K562 (cell line): ENCODE measurements at regions not wholly inside any gene's neighbourhood (a gene's known extent, or its start where the extent isn't known, plus 50 kb on each side); places are given as distances from the start of the nearest gene placed in this dataset.

Source experiments
- CUX1 ChIP-seq: fragments of 200-800 bp; sonication (Bioruptor generic); IDR thresholded peaks from 2 replicates; pipeline ENCODE4 v1.6.1; 2016; ENCODE audit warnings: missing genetic modification characterization, missing compliant biosample characterization
- GABPB2 ChIP-seq: fragments of 250-450 bp; sonication (Bioruptor Pico); conservative IDR thresholded peaks from 2 replicates; pipeline ENCODE4 v1.5.1; 2021; ENCODE audit warnings: mild to moderate bottlenecking
- NR0B1 ChIP-seq: fragments of 450-650 bp; IDR thresholded peaks from one replicate; pipeline ENCODE4 v1.6.1; 2018; ENCODE audit warnings: mild to moderate bottlenecking, moderate library complexity; ENCODE audit not compliant: partially characterized antibody
- NR2C1 ChIP-seq, 2 experiments: fragments of 450-650 bp; IDR thresholded peaks; 2 replicates each; pipeline ENCODE4 v1.6.1; 2017; ENCODE audit warnings: mild to moderate bottlenecking in 2 of 2, antibody characterized with exemption in 1 of 2, inconsistent platforms in 1 of 2, missing compliant biosample characterization in 1 of 2, missing genetic modification characterization in 1 of 2
- POLR3G ChIP-seq: IDR thresholded peaks from 2 replicates; pipeline ENCODE4 v1.6.1; 2011; ENCODE audit not compliant: insufficient read length, insufficient replicate concordance; ENCODE audit errors: extremely low read depth
- STAG1 ChIP-seq: sonication (generic); formaldehyde crosslinking; IDR thresholded peaks from 2 replicates; pipeline ENCODE4 v1.5.0; 2020; ENCODE audit warnings: missing genetic modification reagents, borderline replicate concordance
- STAT6 ChIP-seq: sonication (generic); formaldehyde crosslinking; IDR thresholded peaks from 2 replicates; pipeline ENCODE4 v1.8.1; 2023; ENCODE audit warnings: mild to moderate bottlenecking, missing genetic modification reagents
- U2AF2 ChIP-seq: fragments of 200-400 bp; formaldehyde crosslinking; optimal IDR thresholded peaks from 2 replicates; pipeline ENCODE3; 2017; ENCODE audit warnings: low read depth, mild to moderate bottlenecking, low read length
- ZFPM2 ChIP-seq: fragments of 250-450 bp; sonication (Bioruptor Pico); IDR thresholded peaks from 2 replicates; pipeline ENCODE4 v1.5.1; 2022; ENCODE audit warnings: mild to moderate bottlenecking
- ZNF280A ChIP-seq: fragments of 450-650 bp; IDR thresholded peaks from 2 replicates; pipeline ENCODE4 v1.6.1; 2018; ENCODE audit warnings: mild to moderate bottlenecking, low read depth; ENCODE audit not compliant: partially characterized antibody
- TF ChIP-seq, protein P1 (sequence below): fragments of 150-350 bp; conservative IDR thresholded peaks from 2 replicates; pipeline ENCODE4 v1.6.1; 2014; ENCODE audit warnings: low read length
- TF ChIP-seq, protein P2 (sequence below): fragments of 450-650 bp; conservative IDR thresholded peaks from 2 replicates; pipeline ENCODE4 v1.6.1; 2016; ENCODE audit warnings: missing genetic modification characterization, low read depth, mild to moderate bottlenecking, missing compliant biosample characterization, moderate library complexity

DNA sequence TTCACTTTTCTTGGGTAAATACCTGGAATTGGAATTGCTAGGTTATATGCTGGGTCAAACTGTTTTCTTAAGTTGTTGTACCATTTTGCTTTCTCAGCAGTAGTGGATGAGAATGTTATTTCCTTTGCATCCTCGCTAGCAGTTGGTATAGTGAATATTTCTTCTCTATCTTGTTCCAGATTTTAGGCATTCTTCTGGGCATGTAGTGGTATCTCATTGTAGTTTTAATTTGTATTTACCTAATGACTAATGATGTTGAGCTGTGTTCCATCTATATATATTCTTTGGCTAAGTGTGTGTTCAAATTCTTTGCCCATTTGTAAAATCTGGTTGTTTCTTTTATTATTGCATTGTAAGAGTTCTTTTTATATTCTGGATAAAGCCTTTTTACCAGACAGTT is 333.3 kb downstream of the MAT2B start (continued):
- TF ChIP-seq, protein P1, sequence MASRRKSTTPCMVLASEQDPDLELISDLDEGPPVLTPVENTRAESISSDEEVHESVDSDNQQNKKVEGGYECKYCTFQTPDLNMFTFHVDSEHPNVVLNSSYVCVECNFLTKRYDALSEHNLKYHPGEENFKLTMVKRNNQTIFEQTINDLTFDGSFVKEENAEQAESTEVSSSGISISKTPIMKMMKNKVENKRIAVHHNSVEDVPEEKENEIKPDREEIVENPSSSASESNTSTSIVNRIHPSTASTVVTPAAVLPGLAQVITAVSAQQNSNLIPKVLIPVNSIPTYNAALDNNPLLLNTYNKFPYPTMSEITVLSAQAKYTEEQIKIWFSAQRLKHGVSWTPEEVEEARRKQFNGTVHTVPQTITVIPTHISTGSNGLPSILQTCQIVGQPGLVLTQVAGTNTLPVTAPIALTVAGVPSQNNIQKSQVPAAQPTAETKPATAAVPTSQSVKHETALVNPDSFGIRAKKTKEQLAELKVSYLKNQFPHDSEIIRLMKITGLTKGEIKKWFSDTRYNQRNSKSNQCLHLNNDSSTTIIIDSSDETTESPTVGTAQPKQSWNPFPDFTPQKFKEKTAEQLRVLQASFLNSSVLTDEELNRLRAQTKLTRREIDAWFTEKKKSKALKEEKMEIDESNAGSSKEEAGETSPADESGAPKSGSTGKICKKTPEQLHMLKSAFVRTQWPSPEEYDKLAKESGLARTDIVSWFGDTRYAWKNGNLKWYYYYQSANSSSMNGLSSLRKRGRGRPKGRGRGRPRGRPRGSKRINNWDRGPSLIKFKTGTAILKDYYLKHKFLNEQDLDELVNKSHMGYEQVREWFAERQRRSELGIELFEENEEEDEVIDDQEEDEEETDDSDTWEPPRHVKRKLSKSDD: no peak
- TF ChIP-seq POLR3G (no peak), ZNF280A (no peak), CUX1 (CRISPR knock-in tag) (no peak), NR2C1 (IDR thresholded peaks at IDR 0.05) (no peak), NR2C1 (tag; IDR thresholded peaks at IDR 0.05) (no peak), ZFPM2 (CRISPR knock-in tag) (no peak), GABPB2 (CRISPR knock-in tag) (no peak), NR0B1 (no peak), U2AF2 (no peak), STAT6 (no peak), STAG1 (CRISPR knock-in tag) (no peak)
- TF ChIP-seq, protein P2, sequence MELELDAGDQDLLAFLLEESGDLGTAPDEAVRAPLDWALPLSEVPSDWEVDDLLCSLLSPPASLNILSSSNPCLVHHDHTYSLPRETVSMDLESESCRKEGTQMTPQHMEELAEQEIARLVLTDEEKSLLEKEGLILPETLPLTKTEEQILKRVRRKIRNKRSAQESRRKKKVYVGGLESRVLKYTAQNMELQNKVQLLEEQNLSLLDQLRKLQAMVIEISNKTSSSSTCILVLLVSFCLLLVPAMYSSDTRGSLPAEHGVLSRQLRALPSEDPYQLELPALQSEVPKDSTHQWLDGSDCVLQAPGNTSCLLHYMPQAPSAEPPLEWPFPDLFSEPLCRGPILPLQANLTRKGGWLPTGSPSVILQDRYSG (tag): no peak
